HG03558 (cell line): ENCODE measurements at regions not wholly inside any gene's neighbourhood (a gene's known extent, or its start where the extent isn't known, plus 50 kb on each side); places are given as distances from the start of the nearest gene placed in this dataset.
"Not testable (repeated sequence)": the region's sequence is repeated elsewhere in the genome, so short reads cannot be mapped to it uniquely, and the experiment has no call there.

ENCODE experiments used
- ATAC-seq: cut with Tn5 transposase; IDR thresholded peaks from one replicate; pipeline ENCODE4 v1.9.1; 2021; ENCODE audit warnings: moderate number of reproducible peaks; ENCODE audit not compliant: unreplicated experiment; ENCODE audit errors: extremely low read depth

DNA sequence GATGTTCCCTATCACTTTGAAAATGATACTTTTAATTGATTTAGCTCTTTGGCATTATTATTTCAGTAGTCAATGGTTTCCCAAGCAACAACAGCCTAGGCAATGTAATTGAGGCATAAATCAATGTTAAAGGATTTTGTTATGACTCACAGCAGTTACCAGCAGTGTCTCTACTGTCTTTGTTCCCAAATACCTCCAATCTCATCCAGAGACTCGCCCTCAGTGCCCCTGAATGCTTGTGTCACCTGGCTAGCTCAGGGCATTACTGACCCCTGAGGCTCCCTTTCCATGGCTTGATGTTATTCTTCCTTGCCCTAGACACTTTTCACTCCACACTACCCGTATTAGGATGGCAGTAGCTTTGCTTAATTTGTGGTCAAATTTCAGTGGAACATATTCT, 227.2 kb downstream of the SQOR start:
- ATAC-seq: no peak

- no peak for ATAC-seq
Measured at GRCh38 chr15:45863881-45864580, 229.2 kb downstream of the SQOR start.

- no peak for ATAC-seq
Measured at GRCh38 chr15:45866616-45867015, 231.8 kb downstream of the SQOR start.

DNA sequence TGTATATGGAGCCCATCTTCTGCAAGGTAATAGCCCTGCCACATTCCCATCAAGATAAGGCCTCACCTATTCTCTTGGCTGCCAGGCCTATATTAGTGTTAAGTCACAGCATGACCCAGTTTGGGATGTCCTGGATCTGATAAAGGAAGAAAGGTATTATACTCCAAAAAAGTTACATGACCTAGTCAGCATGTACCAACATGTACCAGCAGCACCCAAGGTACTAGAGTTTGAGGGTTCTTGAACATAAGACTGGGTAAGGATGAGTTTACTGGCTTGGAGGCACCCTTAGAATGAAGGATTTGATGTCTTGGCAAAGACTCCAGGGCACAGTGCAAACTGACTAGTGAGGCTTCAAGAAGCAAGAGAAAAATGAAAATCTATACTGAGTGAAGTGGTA, 232.5 kb downstream of the SQOR start:
- no peak for ATAC-seq

- ATAC-seq: no peak
Measured at GRCh38 chr15:45868109-45868691, 233.4 kb downstream of the SQOR start.

DNA sequence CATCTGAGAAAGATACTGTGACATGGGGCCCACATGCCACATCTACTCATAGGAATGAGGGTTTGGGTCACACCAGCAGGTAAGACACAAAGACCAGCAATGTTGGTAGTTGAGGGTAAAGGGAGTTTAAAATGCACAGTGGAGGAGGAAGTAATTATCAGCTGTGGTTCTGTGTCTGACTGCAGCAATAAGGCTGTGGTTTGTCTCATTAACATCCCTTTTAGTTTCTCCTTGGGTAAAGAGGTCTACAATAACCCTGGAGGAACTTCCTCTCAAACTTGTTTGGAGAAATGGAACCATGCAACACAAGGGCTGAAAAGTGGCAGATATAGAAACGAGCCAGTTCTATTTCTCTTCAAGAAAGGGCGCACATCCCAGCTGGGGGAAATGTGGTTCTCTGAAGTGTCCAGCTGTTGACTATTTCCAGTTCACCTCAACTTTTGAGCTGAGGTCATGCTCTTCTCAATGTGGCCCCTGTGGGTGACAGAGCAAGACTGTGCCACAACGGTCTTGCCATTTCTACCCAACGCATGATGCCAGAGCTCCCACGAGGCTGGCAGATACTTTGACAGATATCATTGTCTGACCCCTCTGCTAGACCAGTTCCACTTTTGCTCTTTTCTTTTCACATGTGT, 234.3 kb downstream of the SQOR start:
- ATAC-seq: no peak

DNA sequence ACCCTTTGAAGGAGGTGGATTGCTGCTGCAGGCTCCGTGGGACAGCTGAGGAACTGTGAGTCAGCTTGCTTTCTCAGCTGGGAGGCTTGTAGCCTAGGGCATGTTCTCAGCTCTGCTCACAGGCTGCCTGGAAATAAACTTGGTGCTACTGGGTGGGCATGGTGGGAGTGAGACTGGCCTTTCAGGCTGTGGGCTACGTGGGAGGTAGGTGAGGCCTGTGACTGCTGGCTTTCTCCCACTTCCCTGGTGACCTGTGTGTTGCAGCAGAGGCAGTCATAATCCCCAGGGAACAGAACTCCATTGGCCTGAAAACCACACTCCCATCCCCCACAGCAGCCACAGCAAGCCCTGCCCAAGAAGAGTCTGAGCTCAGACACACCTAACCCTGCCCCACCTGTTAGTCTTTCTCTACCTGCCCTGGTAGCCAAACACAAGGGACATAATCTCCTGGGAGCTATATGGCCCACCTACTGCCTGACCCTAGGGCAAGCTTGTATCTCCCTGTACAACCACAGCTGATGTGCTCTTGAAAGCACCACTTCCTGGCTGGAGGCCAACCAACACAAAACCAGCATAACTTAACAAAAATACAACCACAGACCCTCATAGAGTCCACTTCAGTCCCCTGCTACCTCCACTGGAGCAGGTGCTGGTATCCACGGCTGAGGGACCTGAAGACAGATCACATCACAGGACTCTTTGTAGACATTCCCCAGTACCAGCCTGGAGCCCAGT, 236.5 kb downstream of the SQOR start:
- ATAC-seq: no peak

DNA sequence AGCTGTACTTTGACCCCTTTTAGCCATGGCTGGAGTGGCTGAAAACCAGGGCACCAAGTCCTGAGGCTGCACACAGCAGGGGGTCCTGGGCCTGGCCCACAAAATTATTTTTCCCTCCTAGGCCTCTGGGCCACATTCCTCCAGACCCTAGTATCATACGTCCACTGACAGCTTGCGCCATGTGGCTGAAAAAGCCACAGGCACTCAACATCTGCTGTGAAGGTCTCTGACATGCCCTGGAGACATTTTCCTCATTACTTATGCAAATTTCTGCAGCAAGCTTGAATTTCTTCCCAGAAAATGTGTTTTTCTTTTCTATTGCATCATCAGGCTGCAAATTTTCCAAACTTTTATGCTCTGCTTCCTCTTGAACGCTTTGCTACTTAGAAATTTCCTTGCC, 239.0 kb downstream of the SQOR start:
- no peak for ATAC-seq

- not testable (repeated sequence) for ATAC-seq
Measured at GRCh38 chr15:45874566-45874965, 239.7 kb downstream of the SQOR start.

GRCh38 chr15:45884289-45884688, 249.5 kb downstream of the SQOR start:
- no peak for ATAC-seq

GRCh38 chr15:45884755-45885445, 250.1 kb downstream of the SQOR start:
- no peak for ATAC-seq

DNA sequence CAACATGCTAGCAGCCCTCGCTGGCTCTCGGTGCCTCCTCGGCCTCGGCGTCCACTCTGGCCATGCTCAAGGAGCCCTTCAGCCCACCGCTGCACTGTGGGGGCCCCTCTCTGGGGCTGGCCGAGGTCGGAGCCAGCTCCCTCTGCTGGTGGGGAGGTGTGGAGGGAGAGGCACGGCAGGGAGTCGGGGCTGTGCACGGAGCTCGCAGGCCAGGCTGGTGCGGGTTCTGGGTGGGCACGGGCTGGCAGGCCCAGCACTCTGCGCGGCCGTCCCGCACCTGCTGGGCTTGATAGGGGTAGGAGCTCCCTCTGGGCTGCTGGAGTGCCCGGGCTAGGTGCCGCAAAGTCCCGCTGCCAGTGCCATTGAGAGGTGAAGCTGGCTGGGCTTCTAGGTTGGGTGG, 251.0 kb downstream of the SQOR start:
- ATAC-seq: no peak

GRCh38 chr15:45891766-45892165, 256.9 kb downstream of the SQOR start:
- no peak for ATAC-seq

- ATAC-seq: no peak
Measured at GRCh38 chr15:45892182-45892581, 257.4 kb downstream of the SQOR start.

DNA sequence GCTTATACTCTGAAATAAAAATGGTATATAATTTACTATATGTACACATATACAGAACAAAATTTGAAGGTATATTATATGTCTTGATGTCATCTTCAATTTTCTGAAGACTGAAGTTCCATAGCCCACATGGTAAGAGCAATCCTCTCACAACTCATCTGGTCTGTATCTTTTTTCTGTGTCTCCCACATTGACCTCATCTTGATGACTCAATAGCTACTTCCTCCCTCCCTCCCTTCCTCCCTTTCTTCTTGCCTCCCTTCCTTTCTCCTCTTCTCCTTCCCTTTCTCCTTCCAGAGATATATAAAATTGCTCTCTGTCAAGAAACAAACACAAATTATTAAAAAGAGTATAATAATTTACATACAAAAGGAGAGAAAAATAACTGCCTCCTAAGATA, 268.5 kb downstream of the SQOR start:
- no peak for ATAC-seq

GRCh38 chr15:45904019-45904418, 269.2 kb downstream of the SQOR start:
- no peak for ATAC-seq

- no peak for ATAC-seq
Measured at GRCh38 chr15:45906230-45906629, 271.4 kb downstream of the SQOR start.

DNA sequence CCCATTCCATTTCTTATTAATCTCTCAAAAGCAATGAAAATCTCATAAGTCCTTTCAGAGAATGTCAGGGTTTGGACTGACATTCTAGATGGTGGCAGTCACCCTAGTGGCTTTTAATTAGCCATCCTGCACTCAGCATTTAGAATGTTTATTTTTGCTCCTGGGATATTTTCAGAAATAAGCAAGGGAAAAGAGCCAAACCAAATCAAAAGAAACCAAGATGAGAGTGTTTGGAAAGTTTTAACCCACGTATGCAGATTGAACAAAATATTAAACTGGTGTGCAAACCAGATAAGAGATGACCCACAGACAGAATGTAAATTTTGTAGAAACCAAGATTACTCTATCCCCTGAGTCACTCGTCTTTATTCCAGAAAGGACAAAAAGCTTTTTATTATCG, 275.8 kb downstream of the SQOR start:
- ATAC-seq: no peak

DNA sequence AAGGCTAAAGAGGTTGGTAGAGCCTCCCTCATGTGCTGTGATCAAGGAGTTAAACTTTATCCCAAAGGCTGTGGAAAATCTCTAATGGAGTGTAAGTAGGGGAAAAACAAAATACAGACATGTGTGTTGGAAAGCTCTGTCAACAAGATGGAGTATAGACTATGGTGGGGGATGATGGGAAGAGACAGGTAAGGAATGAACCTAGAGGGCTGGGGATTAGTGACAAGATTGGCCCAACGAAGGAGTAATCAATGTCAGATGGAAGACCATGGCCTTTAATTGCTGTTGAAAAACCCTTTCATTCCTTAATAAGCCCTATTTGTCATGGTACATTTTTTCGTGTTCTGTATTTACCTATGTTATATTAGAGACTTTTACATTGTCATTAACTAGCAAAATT, 278.6 kb downstream of the SQOR start:
- no peak for ATAC-seq

DNA sequence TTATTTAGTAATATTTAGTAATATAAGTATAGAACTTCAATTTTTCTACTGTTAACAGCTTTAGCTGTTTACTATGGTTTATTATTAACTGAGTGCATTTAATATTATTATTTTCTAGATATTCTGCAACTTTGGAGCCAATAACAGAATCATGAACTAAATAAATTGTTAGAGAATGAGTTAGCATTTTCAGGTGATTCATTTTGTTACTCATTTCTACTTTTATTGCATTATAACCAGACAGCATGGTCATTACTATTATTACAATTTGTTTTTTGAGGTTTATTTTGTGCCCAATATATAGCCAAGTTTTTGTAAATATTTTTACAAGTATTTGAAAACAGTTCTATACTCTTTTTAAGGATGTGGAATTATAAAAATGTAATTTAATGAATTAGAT, 279.6 kb downstream of the SQOR start:
- ATAC-seq: no peak

GRCh38 chr15:45918839-45919238, 284.0 kb downstream of the SQOR start:
- no peak for ATAC-seq
